Fibroblast of skin of right quadriceps (primary cell): ENCODE measurements at regions not wholly inside any gene's neighbourhood (a gene's known extent, or its start where the extent isn't known, plus 50 kb on each side); places are given as distances from the start of the nearest gene placed in this dataset.

Source experiments
- DNase-seq: peaks from one replicate; pipeline ENCODE4 v3.0.0-alpha.2; 2013

DNA sequence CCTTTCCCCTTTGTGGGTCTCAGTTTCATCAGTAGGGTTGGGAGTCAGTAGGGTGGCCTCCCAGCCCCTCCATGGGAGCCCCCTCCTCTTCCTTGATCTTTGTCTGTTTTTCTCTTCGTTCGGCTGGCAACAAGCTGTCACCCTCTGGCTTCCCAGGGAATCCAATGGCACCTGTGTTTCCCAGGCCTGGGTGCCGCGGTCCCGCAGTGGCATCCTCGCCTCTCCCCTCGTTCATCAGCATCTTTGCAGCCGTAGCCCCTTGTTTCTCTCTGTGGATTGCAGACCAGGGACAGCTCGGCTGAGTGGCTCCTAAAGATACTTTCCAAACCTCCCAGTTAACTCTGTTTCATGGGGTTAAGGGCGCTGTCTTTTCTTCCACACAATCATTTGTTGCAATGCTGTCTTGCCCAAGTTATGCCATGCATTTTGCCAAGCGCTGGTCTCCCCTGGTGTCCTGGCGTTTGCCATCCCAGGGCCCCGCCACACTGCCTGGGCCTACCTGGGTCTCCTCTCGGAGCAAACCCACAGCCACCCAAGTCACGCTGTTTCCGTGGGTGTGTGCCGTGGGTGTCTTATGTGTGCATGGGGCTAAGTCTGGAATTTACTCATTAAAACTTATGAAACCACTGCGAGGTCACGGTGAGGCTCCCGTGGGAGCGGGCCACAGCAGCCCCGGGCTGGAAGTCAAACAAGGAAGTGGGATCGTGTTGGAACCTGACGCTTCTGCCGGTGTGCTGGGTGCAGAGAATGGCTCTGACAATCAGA is 189.4 kb upstream of the SHH start:
- DNase-seq, result no peak

- DNase-seq, result no peak
Observed at GRCh38 chr7:156000601-156001396, 188.5 kb upstream of the SHH start.

GRCh38 chr7:155999631-156000489 is 187.6 kb upstream of the SHH start:
- DNase-seq, result no peak

DNA sequence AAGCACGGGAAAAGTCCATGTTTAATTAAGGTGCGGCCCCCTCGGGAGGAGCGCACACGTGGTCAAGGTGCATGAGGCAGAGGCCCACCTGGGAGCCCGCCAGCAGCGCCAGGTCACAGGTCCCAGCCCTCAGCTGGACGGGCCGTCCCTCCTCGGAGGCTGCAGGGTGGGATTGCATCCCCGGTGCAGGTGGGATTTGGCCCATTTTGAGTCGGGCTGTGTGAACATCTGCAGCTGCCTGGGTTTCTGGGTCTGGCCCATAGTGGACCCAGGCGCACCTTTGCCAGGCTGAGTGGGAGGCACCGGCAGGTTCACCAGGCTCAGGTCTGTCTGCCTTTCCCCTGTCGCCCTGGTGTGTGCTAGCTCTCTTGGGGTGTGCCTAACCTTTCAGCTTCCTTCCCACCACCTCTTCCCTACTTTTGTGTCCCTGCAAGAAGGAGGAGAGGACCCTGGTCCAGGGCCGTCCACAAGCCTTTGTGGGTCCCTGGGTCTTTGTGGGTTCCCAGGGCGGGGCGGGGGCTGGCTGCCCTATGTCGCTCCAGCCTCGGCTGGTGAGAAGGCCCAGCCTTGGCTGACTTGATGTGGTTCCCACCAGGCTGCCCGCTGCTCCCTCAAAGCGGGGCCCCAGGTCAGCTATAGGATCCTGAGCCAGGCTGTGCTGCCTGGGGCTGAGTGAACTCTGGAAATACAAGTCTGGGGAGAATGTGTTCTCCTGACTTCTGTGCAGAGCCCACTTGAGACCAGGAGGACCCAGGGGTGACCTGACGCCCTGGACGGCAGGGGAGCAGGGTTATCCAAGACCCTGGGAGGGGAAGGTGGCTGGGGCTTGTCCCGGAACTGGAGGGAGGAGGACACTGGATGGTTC is 186.7 kb upstream of the SHH start:
- no peak for DNase-seq

GRCh38 chr7:155998328-155998691 is 186.0 kb upstream of the SHH start:
- no peak for DNase-seq

- DNase-seq, result no peak
Observed at GRCh38 chr7:155997431-155998327, 185.4 kb upstream of the SHH start.

GRCh38 chr7:155996718-155997280 is 184.5 kb upstream of the SHH start:
- no peak for DNase-seq

DNA sequence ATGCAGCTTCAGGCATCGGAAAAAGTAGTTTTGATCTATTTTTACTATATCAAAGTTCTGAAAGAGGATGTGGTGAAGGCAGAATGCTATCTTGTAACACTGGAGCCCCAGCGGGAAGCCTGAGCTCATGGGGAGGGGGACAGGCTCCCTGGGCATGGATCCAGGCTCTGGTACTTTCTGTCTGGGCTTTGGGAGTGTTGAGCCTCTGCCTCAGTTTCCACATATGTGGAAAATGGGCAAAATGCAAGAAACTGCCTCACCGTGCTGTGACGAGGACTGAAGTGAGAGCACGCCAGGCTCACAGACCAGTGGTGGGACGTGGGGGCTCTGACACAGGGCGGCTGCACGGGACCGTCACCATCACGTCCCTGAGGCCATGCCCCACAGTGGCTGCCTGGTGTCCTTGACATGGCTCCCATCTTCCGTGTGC is 182.9 kb upstream of the SHH start:
- no peak for DNase-seq

DNA sequence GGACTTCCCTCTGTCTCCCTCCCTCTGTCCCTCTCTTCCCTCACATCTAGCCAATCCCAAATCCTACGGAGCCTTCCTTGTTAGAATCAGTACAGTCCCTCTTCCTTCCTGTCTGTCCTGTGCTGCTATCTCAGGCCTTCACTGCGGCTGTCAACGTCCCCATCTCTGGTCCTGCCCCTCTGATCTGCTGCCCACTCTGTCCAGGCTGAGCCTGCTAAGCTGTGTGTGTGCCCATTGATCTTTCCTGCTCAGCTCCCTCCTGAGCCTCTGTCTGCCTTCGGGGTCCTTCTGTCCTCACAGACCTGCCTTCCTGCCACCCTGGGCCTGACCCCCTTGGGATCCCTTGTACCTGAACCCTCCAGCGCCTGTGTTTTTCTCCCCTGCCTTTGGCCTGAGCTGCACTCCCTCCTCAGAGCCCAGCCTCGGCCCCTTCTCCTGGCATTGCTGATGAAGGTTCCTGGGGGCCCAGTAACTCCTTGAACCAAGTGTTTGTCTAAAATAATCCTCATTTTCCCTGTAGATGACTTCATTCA is 182.1 kb upstream of the SHH start:
- no peak for DNase-seq

DNA sequence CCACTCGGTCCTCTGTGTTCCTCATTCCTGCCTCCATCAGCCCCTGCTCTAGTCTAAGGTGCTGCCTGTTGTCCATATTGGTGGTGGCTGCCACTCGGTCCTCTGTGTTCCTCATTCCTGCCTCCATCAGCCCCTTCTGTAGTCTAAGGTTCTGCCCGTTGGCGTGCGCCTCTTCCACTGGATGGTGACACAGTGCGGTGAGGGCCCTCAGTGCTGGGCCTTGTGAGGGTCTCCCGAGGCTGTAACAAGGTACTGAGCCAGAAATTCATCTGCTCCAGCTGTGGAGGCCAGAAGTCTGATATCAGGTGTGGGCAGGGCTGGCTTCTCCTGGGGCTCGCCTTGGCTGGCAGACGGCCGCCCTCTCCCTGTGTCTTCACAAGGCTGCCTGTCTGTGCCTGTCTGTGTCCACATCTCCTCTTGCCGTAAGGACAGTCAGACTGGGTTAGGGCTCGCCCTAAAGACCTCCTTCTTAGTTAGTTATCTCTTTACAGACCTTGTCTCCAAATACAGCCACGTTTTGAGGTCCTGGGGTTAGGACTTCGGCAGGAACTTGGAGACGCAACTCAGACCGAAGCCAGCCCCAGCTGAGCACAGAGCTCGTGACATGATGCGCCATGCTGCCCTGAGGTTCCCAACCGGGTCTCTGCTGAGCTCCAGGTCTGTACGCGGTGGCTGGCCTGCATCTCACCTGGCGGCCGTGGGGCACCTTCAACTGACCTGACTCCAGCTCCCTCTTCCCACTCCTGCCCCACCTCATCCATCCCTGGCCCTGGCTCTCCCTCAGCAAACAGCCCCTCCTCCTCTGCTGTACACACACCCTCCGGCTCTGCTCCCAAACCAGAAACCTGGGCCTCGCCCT is 181.4 kb upstream of the SHH start:
- DNase-seq, result no peak

- no peak for DNase-seq
Observed at GRCh38 chr7:155992974-155993373, 180.7 kb upstream of the SHH start.

DNA sequence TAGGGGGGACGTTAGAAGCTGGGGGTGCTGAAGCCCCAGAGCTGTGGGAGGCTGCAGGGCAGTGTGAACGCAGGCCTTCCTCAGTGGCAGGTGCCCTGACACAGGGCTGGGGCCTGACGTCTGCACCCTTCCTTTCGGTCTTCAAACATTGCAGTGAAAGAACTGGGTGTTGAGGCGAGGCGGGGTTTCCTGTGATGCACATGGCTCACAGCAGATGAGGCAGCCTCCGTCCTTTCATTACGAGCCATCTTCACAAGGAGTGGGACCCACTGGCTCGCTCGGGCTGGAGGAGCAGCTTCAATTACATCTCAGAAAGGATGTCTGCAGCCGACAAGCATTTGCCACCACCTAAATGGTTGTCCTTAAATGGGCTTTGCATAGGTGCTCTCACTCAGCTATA is 180.3 kb upstream of the SHH start:
- DNase-seq, result no peak

GRCh38 chr7:155992107-155992506 is 179.8 kb upstream of the SHH start:
- DNase-seq, result no peak

- DNase-seq, result no peak
Observed at GRCh38 chr7:155991470-155991869, 179.2 kb upstream of the SHH start.

GRCh38 chr7:155988416-155988815 is 176.2 kb upstream of the SHH start:
- no peak for DNase-seq

GRCh38 chr7:155987681-155988235 is 175.5 kb upstream of the SHH start:
- no peak for DNase-seq

GRCh38 chr7:155986497-155987160 is 174.4 kb upstream of the SHH start:
- DNase-seq, result no peak

GRCh38 chr7:155985518-155986250 is 173.4 kb upstream of the SHH start:
- DNase-seq, result no peak
